Astrocyte (in vitro differentiated cells and primary cell): ENCODE measurements at regions not wholly inside any gene's neighbourhood (a gene's known extent, or its start where the extent isn't known, plus 50 kb on each side); places are given as distances from the start of the nearest gene placed in this dataset.

Experiments used
- CTCF ChIP-seq: IDR thresholded peaks from 2 replicates; pipeline ENCODE4 v1.5.1; 2011; ENCODE audit warnings: low read depth, mild to moderate bottlenecking, inconsistent platforms, low read length, moderate library complexity; ENCODE audit not compliant: insufficient read depth
- EZH2 ChIP-seq: IDR thresholded peaks from 2 replicates; pipeline ENCODE4 v1.6.1; 2012; ENCODE audit warnings: mild to moderate bottlenecking, low read length, inconsistent platforms; ENCODE audit not compliant: insufficient read depth

DNA sequence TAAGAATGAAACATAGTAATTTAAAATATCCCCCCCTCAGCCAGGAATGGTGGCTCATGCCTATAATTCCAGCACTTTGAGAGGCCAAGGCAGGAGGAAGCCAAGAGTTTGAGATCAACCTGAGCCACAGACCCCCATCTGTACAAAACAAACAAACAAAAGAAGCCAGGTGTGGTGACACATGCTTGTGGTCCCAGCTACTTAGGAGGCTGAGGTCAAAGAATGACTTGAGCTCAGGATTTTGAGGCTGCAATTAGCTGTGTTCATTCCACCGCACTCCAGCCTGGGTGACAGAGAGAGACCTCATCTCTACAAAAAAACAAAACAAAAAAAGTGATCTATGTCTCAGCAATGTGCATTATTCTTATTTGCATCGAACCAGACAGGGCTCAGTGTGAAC lies 800.8 kb downstream of the MCTP2 start:
- TF ChIP-seq CTCF (no peak), EZH2 (no peak)
